GM12878 (cell line): ENCODE measurements at regions not wholly inside any gene's neighbourhood (a gene's known extent, or its start where the extent isn't known, plus 50 kb on each side); places are given as distances from the start of the nearest gene placed in this dataset.

ENCODE experiments used
- E2F4 ChIP-seq: IDR thresholded peaks from 2 replicates; pipeline ENCODE4 v1.6.1; 2012; ENCODE audit warnings: low read depth, low read length, improper control_type of control experiment
- EGR1 ChIP-seq, 2 experiments: IDR thresholded peaks; 1 replicate in 1 of 2; 2 replicates in 1 of 2; pipeline ENCODE4 v1.6.1; 2011 to 2012; ENCODE audit warnings: low read depth in 2 of 2, low read length in 2 of 2, borderline replicate concordance in 1 of 2, mild to moderate bottlenecking in 1 of 2, moderate library complexity in 1 of 2
- FOXM1 ChIP-seq: IDR thresholded peaks from 2 replicates; pipeline ENCODE4 v1.6.1; 2012; ENCODE audit warnings: low read depth, mild to moderate bottlenecking, inconsistent platforms, low read length, moderate library complexity
- GABPA ChIP-seq: IDR thresholded peaks from 2 replicates; pipeline ENCODE4 v1.6.1; 2014; ENCODE audit warnings: antibody characterized with exemption, low read depth, mild to moderate bottlenecking, inconsistent platforms
- MAX ChIP-seq: IDR thresholded peaks from 2 replicates; pipeline ENCODE4 v1.6.1; 2012; ENCODE audit warnings: low read depth, low read length, improper control_type of control experiment
- MYB ChIP-seq: fragments of 150-350 bp; IDR thresholded peaks from 2 replicates; pipeline ENCODE4 v1.6.1; 2014; ENCODE audit warnings: mild to moderate bottlenecking, low read depth, low read length, borderline replicate concordance
- NFXL1 ChIP-seq: fragments of 450-650 bp; IDR thresholded peaks from 2 replicates; pipeline ENCODE4 v1.6.1; 2017; ENCODE audit warnings: antibody characterized with exemption, mild to moderate bottlenecking, borderline replicate concordance
- PAX8 ChIP-seq: fragments of 450-650 bp; IDR thresholded peaks from 2 replicates; pipeline ENCODE4 v1.6.1; 2017; ENCODE audit warnings: mild to moderate bottlenecking, moderate library complexity
- PBX3 ChIP-seq: IDR thresholded peaks from 2 replicates; pipeline ENCODE4 v1.6.1; 2011; ENCODE audit warnings: mild to moderate bottlenecking, low read depth, low read length, moderate library complexity; ENCODE audit not compliant: insufficient replicate concordance
- PKNOX1 ChIP-seq: fragments of 450-650 bp; IDR thresholded peaks from 2 replicates; pipeline ENCODE4 v1.6.1; 2016; ENCODE audit warnings: mild to moderate bottlenecking
- PML ChIP-seq: IDR thresholded peaks from 2 replicates; pipeline ENCODE4 v1.6.1; 2012; ENCODE audit warnings: low read length, inconsistent platforms
- RELB ChIP-seq: fragments of 450-650 bp; IDR thresholded peaks from 2 replicates; pipeline ENCODE4 v1.6.1; 2017; ENCODE audit warnings: low read depth, mild to moderate bottlenecking, moderate library complexity
- SMAD5 ChIP-seq: IDR thresholded peaks from 2 replicates; pipeline ENCODE4 v1.6.1; 2016; ENCODE audit warnings: antibody characterized with exemption, low read depth
- SREBF2 ChIP-seq: IDR thresholded peaks from 2 replicates; pipeline ENCODE4 v1.6.1; 2012; ENCODE audit warnings: mild to moderate bottlenecking, low read length
- SUPT20H ChIP-seq: IDR thresholded peaks from 2 replicates; pipeline ENCODE4 v1.6.1; 2011; ENCODE audit warnings: low read depth, mild to moderate bottlenecking, low read length, moderate library complexity, borderline replicate concordance; ENCODE audit not compliant: control insufficient read depth
- YY1 ChIP-seq: IDR thresholded peaks from 2 replicates; pipeline ENCODE4 v1.6.1; 2011; ENCODE audit warnings: low read depth, mild to moderate bottlenecking, low read length
- ZBTB33 ChIP-seq: fragments of 450-650 bp; IDR thresholded peaks from 2 replicates; pipeline ENCODE4 v1.6.1; 2017; ENCODE audit warnings: mild to moderate bottlenecking
- ZBTB40 ChIP-seq: fragments of 450-650 bp; IDR thresholded peaks from 2 replicates; pipeline ENCODE4 v1.6.1; 2016; ENCODE audit warnings: mild to moderate bottlenecking, moderate library complexity, borderline replicate concordance

- no peak for TF ChIP-seq PKNOX1
- TF ChIP-seq PBX3: no peak
- no peak for TF ChIP-seq MYB
- no peak for TF ChIP-seq PAX8
- no peak for TF ChIP-seq E2F4
- no peak for TF ChIP-seq EGR1 (IDR thresholded peaks at IDR 0.05; ENCODE audit: borderline replicate concordance in 1 of 2, low read depth in 2 of 2, low read length in 2 of 2)
- TF ChIP-seq GABPA: no peak
- TF ChIP-seq RELB: peak; percentile 83
- no peak for TF ChIP-seq NFXL1
- no peak for TF ChIP-seq SMAD5
- peak; percentile 78 for TF ChIP-seq YY1
- TF ChIP-seq ZBTB40: no peak; the same call in 1 of the 2 replicates
- TF ChIP-seq MAX: no peak
- TF ChIP-seq SUPT20H: no peak
- no peak for TF ChIP-seq SREBF2
- no peak for TF ChIP-seq FOXM1
- no peak for TF ChIP-seq ZBTB33
- TF ChIP-seq PML: no peak
These were observed 51.6 kb upstream of the LYRM9 start (continued) for GRCh38 chr17:27944546-27945332.
